Mesothelial cell of epicardium (in vitro differentiated cells): ENCODE measurements at regions not wholly inside any gene's neighbourhood (a gene's known extent, or its start where the extent isn't known, plus 50 kb on each side); places are given as distances from the start of the nearest gene placed in this dataset.

Experiments
- DNase-seq, 2 experiments: peaks; one replicate each; pipeline ENCODE4 v3.0.0; 2021; ENCODE audit warnings: low spot score in 2 of 2; ENCODE audit not compliant: unreplicated experiment in 2 of 2
- H3K27ac Mint-ChIP-seq: 2 replicates; pipeline ENCODE4 v1.8.0; 2021; ENCODE audit warnings: mixed read lengths
- H3K27me3 Mint-ChIP-seq: 2 replicates; pipeline ENCODE4 v1.8.0; 2021; ENCODE audit warnings: low read depth, mixed read lengths
- H3K36me3 Mint-ChIP-seq: 2 replicates; pipeline ENCODE4 v1.8.0; 2021; ENCODE audit warnings: mixed read lengths
- H3K4me1 Mint-ChIP-seq: 2 replicates; pipeline ENCODE4 v1.8.0; 2021; ENCODE audit warnings: mixed read lengths
- H3K4me3 Mint-ChIP-seq: 2 replicates; pipeline ENCODE4 v1.8.0; 2021; ENCODE audit warnings: mild to moderate bottlenecking, moderate library complexity, mixed read lengths
- H3K9me3 Mint-ChIP-seq: 2 replicates; pipeline ENCODE4 v1.8.0; 2021; ENCODE audit warnings: mixed read lengths
- CTCF ChIP-seq: fragments of 200-600 bp; sonication (generic); IDR thresholded peaks from one replicate; pipeline ENCODE4 v1.5.0; 2021; ENCODE audit warnings: antibody characterized with exemption; ENCODE audit not compliant: unreplicated experiment

DNA sequence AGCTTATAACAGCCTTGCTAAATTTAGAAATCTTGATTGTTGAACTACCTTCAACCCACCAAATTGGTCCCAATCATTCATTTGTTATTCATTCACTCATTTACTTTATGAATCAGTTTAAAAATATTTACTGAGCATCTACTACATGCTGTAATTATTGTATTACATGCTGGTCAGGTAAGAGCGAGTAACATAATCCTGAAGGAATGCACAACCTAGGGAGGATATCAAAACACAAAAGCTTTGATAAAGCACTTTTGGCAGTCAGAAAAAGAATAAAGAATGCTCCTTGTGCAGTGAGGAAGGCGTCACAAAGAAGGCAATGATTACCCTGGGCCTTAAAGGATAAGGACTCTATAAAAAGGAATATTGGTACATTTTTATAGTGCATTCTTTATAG lies 518.9 kb upstream of the NR5A2 start:
- Mint-ChIP-seq H3K36me3 (no peaks in the 10 kb centered on the region), H3K4me1 (peaks cover 2% of the 10 kb centered on the region), H3K9me3 (peaks cover 3% of the 10 kb centered on the region), H3K27me3 (peaks cover 9% of the 10 kb centered on the region), H3K27ac (no peak overlapping the region), H3K4me3 (no peak overlapping the region)
- TF ChIP-seq CTCF = no peak
- no peak for DNase-seq

- H3K36me3 Mint-ChIP-seq = no peaks in the 10 kb centered on the region
- peaks cover 2% of the 10 kb centered on the region for H3K4me1 Mint-ChIP-seq
- peaks cover 9% of the 10 kb centered on the region for H3K27me3 Mint-ChIP-seq
- H3K9me3 Mint-ChIP-seq = peaks cover under 1% of the 10 kb centered on the region
- DNase-seq = no peak
- H3K27ac Mint-ChIP-seq = no peak overlapping the region
- TF ChIP-seq CTCF = no peak
- H3K4me3 Mint-ChIP-seq = no peak overlapping the region
These were observed 518.1 kb upstream of the NR5A2 start for GRCh38 chr1:199509456-199509855.

GRCh38 chr1:199510314-199510713 lies 517.2 kb upstream of the NR5A2 start:
- TF ChIP-seq CTCF = no peak
- H3K9me3 Mint-ChIP-seq = no peaks in the 10 kb centered on the region
- H3K4me1 Mint-ChIP-seq = peaks cover 2% of the 10 kb centered on the region
- H3K27me3 Mint-ChIP-seq = peaks cover 8% of the 10 kb centered on the region
- no peak overlapping the region for H3K27ac Mint-ChIP-seq
- H3K4me3 Mint-ChIP-seq = no peak overlapping the region
- no peak for DNase-seq
- H3K36me3 Mint-ChIP-seq = no peaks in the 10 kb centered on the region

DNA sequence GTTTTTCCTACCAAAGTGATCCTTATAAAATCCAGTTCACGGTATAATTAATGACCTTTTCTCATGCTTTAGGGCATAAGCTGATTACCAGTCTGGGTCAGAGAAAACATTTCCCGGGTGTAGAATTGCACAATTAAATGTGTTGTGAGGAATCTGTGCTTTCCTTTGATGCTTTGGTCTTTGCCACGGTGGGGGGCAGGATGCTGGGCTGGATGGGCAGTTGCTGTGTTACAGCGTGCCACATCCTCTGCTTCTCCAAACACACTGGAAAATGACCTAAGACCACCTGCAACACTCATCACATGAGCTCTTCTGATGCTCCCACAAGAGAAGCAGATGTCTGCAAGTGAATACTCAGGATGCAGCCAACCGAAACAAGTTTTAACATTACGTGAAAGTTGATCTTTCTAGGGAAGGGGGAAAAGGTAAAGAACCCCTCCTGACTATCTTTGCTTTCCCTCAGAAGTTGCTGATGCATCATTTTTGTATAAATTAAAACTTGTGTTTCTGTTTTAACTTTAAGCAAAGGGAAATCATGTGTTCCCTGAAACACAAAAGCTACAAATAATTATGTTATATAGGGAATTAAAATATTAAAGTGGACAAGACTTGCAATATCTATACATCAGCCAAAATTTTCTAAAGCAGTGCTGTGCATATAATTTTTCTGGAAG lies 515.3 kb upstream of the NR5A2 start:
- peaks cover 3% of the 10 kb centered on the region for H3K27me3 Mint-ChIP-seq
- peaks cover 2% of the 10 kb centered on the region for H3K4me1 Mint-ChIP-seq
- no peak overlapping the region for H3K4me3 Mint-ChIP-seq
- DNase-seq = no peak
- no peaks in the 10 kb centered on the region for H3K36me3 Mint-ChIP-seq
- H3K27ac Mint-ChIP-seq = no peak overlapping the region
- TF ChIP-seq CTCF = no peak
- H3K9me3 Mint-ChIP-seq = no peaks in the 10 kb centered on the region

DNA sequence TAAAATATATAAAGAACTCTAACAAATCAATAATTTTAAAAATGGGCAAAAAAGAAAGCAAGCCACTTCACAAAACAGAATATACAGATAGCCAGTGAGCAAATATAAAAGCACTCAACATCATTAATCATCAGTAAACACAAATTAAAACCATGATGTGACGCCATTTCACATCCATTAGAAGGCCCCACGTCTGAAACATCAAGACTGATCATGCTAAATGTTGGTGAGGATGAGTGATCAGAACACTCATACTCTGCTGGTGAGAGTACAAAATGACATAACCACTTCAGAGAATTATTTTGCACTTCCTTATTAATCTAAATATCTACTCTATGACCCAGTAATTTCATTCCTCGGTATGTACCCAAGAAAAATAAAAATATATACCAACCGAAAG lies 512.2 kb upstream of the NR5A2 start:
- Mint-ChIP-seq H3K4me1 (peaks cover 2% of the 10 kb centered on the region), H3K4me3 (no peak overlapping the region), H3K36me3 (no peaks in the 10 kb centered on the region), H3K9me3 (no peaks in the 10 kb centered on the region), H3K27ac (no peak overlapping the region), H3K27me3 (peaks cover 1% of the 10 kb centered on the region)
- TF ChIP-seq CTCF = no peak
- DNase-seq = no peak

DNA sequence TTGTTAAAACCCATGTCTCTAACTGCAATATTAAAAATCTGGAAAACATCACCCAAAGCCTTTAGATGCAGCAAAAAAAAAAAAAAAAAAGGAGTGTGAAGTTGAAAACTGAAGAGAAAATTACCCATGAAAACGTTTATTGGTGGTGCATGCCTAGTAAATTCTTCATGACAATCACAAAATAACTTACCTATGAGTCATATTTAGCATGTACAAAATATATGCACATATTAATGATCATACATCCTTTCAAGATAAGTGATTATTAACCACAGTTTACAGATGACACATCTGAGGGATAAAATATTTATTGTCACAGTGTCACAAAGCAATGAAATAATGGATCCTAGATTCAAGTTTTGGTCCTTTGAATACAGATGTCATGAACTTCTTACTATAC lies 505.2 kb upstream of the NR5A2 start:
- Mint-ChIP-seq H3K27me3 (no peaks in the 10 kb centered on the region), H3K4me1 (no peaks in the 10 kb centered on the region), H3K4me3 (no peak overlapping the region), H3K27ac (no peak overlapping the region), H3K9me3 (no peaks in the 10 kb centered on the region), H3K36me3 (no peaks in the 10 kb centered on the region)
- DNase-seq = no peak
- no peak for TF ChIP-seq CTCF
